Activated CD8-positive, alpha-beta T cell treated with anti-CD3 and anti-CD28 coated beads, Interleukin-2, amount 10 ng/mL, durations not matched to agents 7 days and 5 days (primary cell): ENCODE measurements at regions not wholly inside any gene's neighbourhood (a gene's known extent, or its start where the extent isn't known, plus 50 kb on each side); places are given as distances from the start of the nearest gene placed in this dataset.

Experiments
- ATAC-seq: fragments of 150-1000 bp; cut with Tn5 transposase; one replicate; pipeline ENCODE4 v1.10.0; 2021; ENCODE audit warnings: moderate library complexity
- CTCF ChIA-PET: fragments of 350-600 bp; sonication (Branson Sonifier 250); formaldehyde crosslinking; loops from one replicate; lab custom pipeline; 2021; ENCODE audit warnings: antibody characterized with exemption; lab: Charles Lee
- POLR2A ChIA-PET: fragments of 350-600 bp; sonication (Branson Sonifier 250); formaldehyde crosslinking; loops from one replicate; lab custom pipeline; 2021; ENCODE audit warnings: antibody characterized with exemption; lab: Charles Lee
- DNase-seq: peaks from one replicate; pipeline ENCODE4 v3.0.0-alpha.2; 2020
- H3K27ac Mint-ChIP-seq: one replicate; pipeline ENCODE4 v1.8.0; 2021; ENCODE audit warnings: mild to moderate bottlenecking, mixed read lengths
- H3K27me3 Mint-ChIP-seq: one replicate; pipeline ENCODE4 v1.8.0; 2021; ENCODE audit warnings: low read depth, mixed read lengths
- H3K36me3 Mint-ChIP-seq: one replicate; pipeline ENCODE4 v1.8.0; 2021; ENCODE audit warnings: low read depth, mixed read lengths
- H3K4me1 Mint-ChIP-seq: one replicate; pipeline ENCODE4 v1.8.0; 2021; ENCODE audit warnings: low read depth, mixed read lengths
- H3K4me3 Mint-ChIP-seq: one replicate; pipeline ENCODE4 v1.8.0; 2021; ENCODE audit warnings: mild to moderate bottlenecking, mixed read lengths
- H3K9me3 Mint-ChIP-seq: one replicate; pipeline ENCODE4 v1.8.0; 2022; ENCODE audit warnings: mixed read lengths; ENCODE audit not compliant: insufficient read depth

GRCh38 chr13:111484141-111484925, 163.9 kb downstream of the TEX29 start:
- H3K4me3 Mint-ChIP-seq: no peak overlapping the region

DNA sequence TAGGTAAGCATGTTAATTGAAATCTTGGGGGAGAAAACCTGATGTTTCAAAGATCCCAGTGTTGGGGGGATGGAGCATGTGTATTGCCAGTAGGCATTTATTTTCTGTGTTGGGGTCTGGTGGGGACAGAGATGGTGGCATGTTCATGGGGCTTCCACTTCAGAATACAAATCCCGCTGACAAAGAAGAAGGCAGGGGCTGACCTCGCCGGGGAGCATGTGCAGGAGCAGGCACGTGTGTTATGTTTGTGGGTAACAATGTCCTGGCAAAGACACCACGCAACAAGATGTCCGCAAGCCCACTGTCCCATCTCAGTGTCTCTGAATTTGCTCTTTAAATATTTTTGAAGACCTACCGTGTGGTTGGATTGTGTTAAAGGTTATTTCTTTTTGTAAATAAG, 164.5 kb downstream of the TEX29 start:
- Mint-ChIP-seq H3K9me3 (peaks cover 5% of the 10 kb centered on the region), H3K27ac (no peak overlapping the region), H3K36me3 (no peaks in the 10 kb centered on the region), H3K27me3 (peaks cover 2% of the 10 kb centered on the region), H3K4me1 (no peaks in the 10 kb centered on the region), H3K4me3 (no peak overlapping the region)
- CTCF ChIA-PET: no interaction called here
- ATAC-seq (no peak), DNase-seq (no peak)
- POLR2A ChIA-PET: no interaction called here

More at GRCh38 chr13:111484141-111484925, 163.9 kb downstream of the TEX29 start:
- no peak overlapping the region for H3K27ac Mint-ChIP-seq
- no peaks in the 10 kb centered on the region for H3K36me3 Mint-ChIP-seq
- H3K27me3 Mint-ChIP-seq: peaks cover 2% of the 10 kb centered on the region
- DNase-seq (no peak), ATAC-seq (no peak)
- H3K4me1 Mint-ChIP-seq: no peaks in the 10 kb centered on the region
- ChIA-PET POLR2A (no interaction called here), CTCF (no interaction called here)
- peaks cover 5% of the 10 kb centered on the region for H3K9me3 Mint-ChIP-seq

- H3K36me3 Mint-ChIP-seq: no peaks in the 10 kb centered on the region
- ChIA-PET POLR2A (no interaction called here), CTCF (no interaction called here)
- H3K4me1 Mint-ChIP-seq: no peaks in the 10 kb centered on the region
- H3K27ac Mint-ChIP-seq: no peak overlapping the region
- H3K9me3 Mint-ChIP-seq: peaks cover 5% of the 10 kb centered on the region
- H3K27me3 Mint-ChIP-seq: peaks cover 2% of the 10 kb centered on the region
- DNase-seq (no peak), ATAC-seq (no peak)
- no peak overlapping the region for H3K4me3 Mint-ChIP-seq
These were observed 165.2 kb downstream of the TEX29 start for GRCh38 chr13:111485491-111486250.

DNA sequence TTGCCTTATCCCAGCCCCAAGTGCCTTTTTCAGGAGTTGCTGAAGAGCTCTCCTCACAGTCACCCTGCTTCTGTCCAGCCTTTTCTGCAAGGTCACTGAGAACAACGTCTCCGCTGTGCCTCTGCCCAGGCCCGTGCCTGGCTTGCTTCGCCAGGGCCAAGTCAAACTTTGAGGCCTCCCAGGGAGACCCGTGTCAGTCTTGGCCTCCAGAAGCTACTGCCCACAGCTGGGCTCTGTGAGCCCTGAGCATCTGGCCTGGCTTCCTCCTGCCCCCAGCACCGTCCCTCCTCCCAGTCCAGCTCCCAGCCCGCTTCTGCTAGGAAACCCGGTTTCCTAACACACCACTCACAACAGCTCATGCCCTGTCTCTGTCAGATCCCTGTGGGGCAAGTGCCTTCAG, 165.9 kb downstream of the TEX29 start:
- Mint-ChIP-seq H3K27ac (no peak overlapping the region), H3K4me3 (no peak overlapping the region), H3K9me3 (peaks cover 5% of the 10 kb centered on the region), H3K27me3 (no peaks in the 10 kb centered on the region), H3K4me1 (no peaks in the 10 kb centered on the region), H3K36me3 (no peaks in the 10 kb centered on the region)
- CTCF ChIA-PET: no interaction called here
- DNase-seq (no peak), ATAC-seq (no peak)
- POLR2A ChIA-PET: no interaction called here

DNA sequence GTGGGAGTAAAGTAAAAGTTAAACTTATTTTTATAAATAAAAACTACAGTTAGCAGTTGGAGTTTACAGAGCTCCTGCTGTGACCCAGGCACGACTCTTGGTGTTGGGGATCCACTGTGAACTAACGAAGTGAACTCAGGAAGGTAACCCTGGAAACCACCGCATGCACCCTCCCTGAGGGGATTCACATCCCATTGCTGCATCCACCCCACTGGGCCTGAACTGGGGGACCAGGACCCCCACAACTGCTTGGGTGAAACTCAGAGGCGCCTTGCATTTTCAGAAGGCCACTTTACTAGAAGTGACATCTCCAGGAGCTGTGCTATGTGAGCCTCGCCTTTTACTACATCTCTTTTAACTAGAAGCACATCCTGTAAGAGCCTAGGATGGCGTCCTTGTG, 166.4 kb downstream of the TEX29 start:
- no peak overlapping the region for H3K27ac Mint-ChIP-seq
- no peak overlapping the region for H3K4me3 Mint-ChIP-seq
- H3K27me3 Mint-ChIP-seq: no peaks in the 10 kb centered on the region
- ChIA-PET CTCF (no interaction called here), POLR2A (no interaction called here)
- no peaks in the 10 kb centered on the region for H3K36me3 Mint-ChIP-seq
- H3K9me3 Mint-ChIP-seq: peaks cover 5% of the 10 kb centered on the region
- DNase-seq (no peak), ATAC-seq (no peak)
- no peaks in the 10 kb centered on the region for H3K4me1 Mint-ChIP-seq

DNA sequence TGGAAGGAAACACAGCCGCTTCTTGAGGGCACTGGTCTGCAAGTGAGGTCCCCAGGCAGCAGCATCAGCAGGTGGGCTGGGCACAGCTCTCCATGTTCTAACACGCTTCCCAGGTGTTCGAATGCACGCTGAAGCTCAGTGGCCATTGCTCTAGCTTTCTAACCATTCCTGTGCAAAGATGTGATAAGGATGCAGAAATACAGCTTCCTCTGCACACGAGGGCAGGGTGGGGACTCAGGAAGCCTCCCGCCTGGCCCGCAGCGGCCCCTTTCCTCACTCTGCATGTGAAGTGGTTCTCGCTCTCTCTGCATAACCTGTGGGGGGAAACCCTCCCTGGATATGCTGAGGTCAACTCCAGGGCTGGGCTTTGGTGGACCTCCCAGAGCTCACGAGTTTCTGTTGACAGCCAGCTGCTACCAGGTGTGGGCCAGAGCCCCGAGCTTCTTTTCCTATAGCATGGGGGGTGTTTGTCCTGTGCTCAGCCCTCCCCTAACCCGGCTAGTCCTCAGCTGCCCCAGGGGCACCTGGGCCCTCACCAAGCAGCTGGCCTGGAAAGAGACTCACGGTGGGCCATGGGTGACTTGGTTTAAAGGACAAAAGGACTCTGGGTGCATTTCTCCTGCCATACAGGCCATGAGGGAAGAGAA, 168.2 kb downstream of the TEX29 start:
- Mint-ChIP-seq H3K36me3 (no peaks in the 10 kb centered on the region), H3K27me3 (no peaks in the 10 kb centered on the region), H3K4me3 (no peak overlapping the region), H3K4me1 (no peaks in the 10 kb centered on the region), H3K9me3 (peaks cover 5% of the 10 kb centered on the region), H3K27ac (no peak overlapping the region)
- ChIA-PET POLR2A (no interaction called here), CTCF (no interaction called here)
- DNase-seq: no peak
- no peak for ATAC-seq

GRCh38 chr13:111489301-111489700, 168.9 kb downstream of the TEX29 start:
- ChIA-PET POLR2A (no interaction called here), CTCF (interaction anchor here (0.7 kb wide), 1 partner anchor 899 kb away, joined by 3 read pairs; no protein-coding TSS in a partner anchor)
- ATAC-seq: no peak
- Mint-ChIP-seq H3K36me3 (no peaks in the 10 kb centered on the region), H3K27ac (no peak overlapping the region), H3K4me1 (no peaks in the 10 kb centered on the region), H3K4me3 (no peak overlapping the region), H3K27me3 (no peaks in the 10 kb centered on the region), H3K9me3 (peaks cover 5% of the 10 kb centered on the region)
- DNase-seq: no peak

GRCh38 chr13:111490611-111491010, 170.2 kb downstream of the TEX29 start:
- ChIA-PET CTCF (no interaction called here), POLR2A (no interaction called here)
- H3K27me3 Mint-ChIP-seq: peaks cover 2% of the 10 kb centered on the region
- DNase-seq (no peak), ATAC-seq (no peak)
- H3K4me3 Mint-ChIP-seq: no peak overlapping the region
- peaks cover 4% of the 10 kb centered on the region for H3K9me3 Mint-ChIP-seq
- H3K4me1 Mint-ChIP-seq: no peaks in the 10 kb centered on the region
- H3K27ac Mint-ChIP-seq: no peak overlapping the region
- H3K36me3 Mint-ChIP-seq: no peaks in the 10 kb centered on the region

DNA sequence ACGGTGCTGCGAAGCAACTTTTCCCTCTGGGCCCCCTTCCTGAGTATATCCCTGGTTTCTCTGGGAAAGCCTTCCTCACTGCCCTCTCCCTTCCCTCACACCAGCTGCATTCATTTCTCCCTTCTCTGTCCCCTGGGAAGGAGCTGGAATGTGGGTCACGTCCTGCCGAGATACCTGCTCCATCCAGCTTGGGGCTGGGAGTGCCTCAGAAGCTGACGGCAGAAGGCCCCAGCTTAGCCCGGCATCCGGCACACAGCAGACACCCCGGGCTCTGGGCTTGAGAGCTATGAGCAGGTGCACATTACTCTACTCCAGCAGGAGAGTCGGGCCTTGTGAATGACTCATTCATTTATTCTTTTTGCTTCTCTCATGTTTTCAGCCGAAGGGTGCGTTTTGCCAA, 170.6 kb downstream of the TEX29 start:
- ChIA-PET CTCF (no interaction called here), POLR2A (no interaction called here)
- Mint-ChIP-seq H3K9me3 (peaks cover 3% of the 10 kb centered on the region), H3K27ac (no peak overlapping the region), H3K27me3 (peaks cover 2% of the 10 kb centered on the region), H3K4me1 (no peaks in the 10 kb centered on the region), H3K4me3 (no peak overlapping the region), H3K36me3 (no peaks in the 10 kb centered on the region)
- ATAC-seq: no peak
- DNase-seq: no peak

DNA sequence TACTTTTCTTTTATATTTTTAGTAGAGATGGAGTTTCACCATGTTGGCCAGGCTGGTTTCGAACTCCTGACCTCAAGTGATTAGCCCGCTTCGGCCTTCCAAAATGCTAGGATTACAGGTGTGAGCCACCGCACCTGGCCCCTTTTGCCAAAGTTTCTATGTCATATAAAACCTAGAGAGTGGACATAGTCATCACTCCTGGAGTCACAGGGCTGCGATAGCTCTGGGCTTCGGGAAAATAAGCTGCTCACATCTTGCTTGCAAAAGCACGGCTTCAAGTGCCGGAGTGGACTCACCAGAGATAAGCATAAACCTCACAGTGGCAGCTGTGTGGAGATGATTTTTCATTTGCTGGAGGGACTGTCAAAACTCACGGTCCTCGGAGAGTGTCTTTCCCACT, 171.2 kb downstream of the TEX29 start:
- Mint-ChIP-seq H3K27me3 (peaks cover 2% of the 10 kb centered on the region), H3K9me3 (peaks cover 3% of the 10 kb centered on the region), H3K4me1 (no peaks in the 10 kb centered on the region), H3K36me3 (no peaks in the 10 kb centered on the region), H3K4me3 (no peak overlapping the region), H3K27ac (no peak overlapping the region)
- no peak for ATAC-seq
- ChIA-PET CTCF (no interaction called here), POLR2A (no interaction called here)
- no peak for DNase-seq

GRCh38 chr13:111492341-111492950, 172.0 kb downstream of the TEX29 start:
- ChIA-PET POLR2A (no interaction called here), CTCF (no interaction called here)
- DNase-seq: no peak
- Mint-ChIP-seq H3K9me3 (peaks cover 3% of the 10 kb centered on the region), H3K36me3 (no peaks in the 10 kb centered on the region), H3K27ac (no peak overlapping the region), H3K4me1 (no peaks in the 10 kb centered on the region), H3K27me3 (peaks cover 2% of the 10 kb centered on the region), H3K4me3 (no peak overlapping the region)
- no peak for ATAC-seq

GRCh38 chr13:111492958-111493357, 172.5 kb downstream of the TEX29 start:
- Mint-ChIP-seq H3K9me3 (peaks cover 3% of the 10 kb centered on the region), H3K4me1 (no peaks in the 10 kb centered on the region), H3K27me3 (peaks cover 2% of the 10 kb centered on the region), H3K36me3 (no peaks in the 10 kb centered on the region), H3K27ac (no peak overlapping the region), H3K4me3 (no peak overlapping the region)
- no peak for ATAC-seq
- no peak for DNase-seq
- CTCF ChIA-PET: no interaction called here
- POLR2A ChIA-PET: no interaction called here
